Esophagus muscularis mucosa (tissue), 4 donors: ENCODE measurements at regions not wholly inside any gene's neighbourhood (a gene's known extent, or its start where the extent isn't known, plus 50 kb on each side); places are given as distances from the start of the nearest gene placed in this dataset.

Source experiments
- EP300 ChIP-seq: sonication (generic); formaldehyde crosslinking; IDR thresholded peaks from one replicate; pipeline ENCODE4 v1.6.1; 2017; ENCODE audit warnings: antibody characterized with exemption
- POLR2A ChIP-seq: fragments of 450-650 bp; IDR thresholded peaks from one replicate; pipeline ENCODE4 v1.6.1; 2017; ENCODE audit warnings: antibody characterized with exemption, moderate library complexity, mild to moderate bottlenecking, low read depth
- POLR2AphosphoS5 ChIP-seq, 2 donors: sonication (generic); formaldehyde crosslinking; IDR thresholded peaks; one replicate each; pipeline ENCODE4 v1.6.1; 2017; ENCODE audit warnings: antibody characterized with exemption in 2 of 2
- TF ChIP-seq, protein P1 (sequence below), 3 experiments: fragments of 200-600 bp in 2 of 3; fragments of 450-650 bp in 1 of 3; sonication (generic) in 2 of 3; IDR thresholded peaks; one replicate each; pipeline ENCODE4 v1.5.1; 2017 to 2019; ENCODE audit warnings: antibody characterized with exemption in 3 of 3, mild to moderate bottlenecking in 2 of 3, moderate library complexity in 1 of 3

DNA sequence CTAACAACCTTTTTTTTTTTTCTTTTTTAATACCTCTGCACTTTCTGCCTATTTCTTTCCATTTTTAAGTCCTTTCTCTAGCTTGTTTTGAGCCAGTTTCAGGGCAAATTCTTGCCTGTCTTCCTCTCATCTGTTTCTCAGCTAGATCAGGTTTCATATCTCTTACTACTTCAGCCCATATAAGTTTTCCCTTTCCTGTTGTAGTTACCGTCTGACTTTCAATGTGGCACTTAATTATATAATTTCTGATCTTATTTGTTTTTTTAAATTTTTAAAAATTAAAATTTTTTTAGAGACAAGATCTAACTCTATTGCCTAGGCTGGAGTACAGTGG, 104.7 kb upstream of the ELL2 start:
- TF ChIP-seq POLR2AphosphoS5 (IDR thresholded peaks at IDR 0.05) (no peak), POLR2A (no peak), EP300 (no peak)
- TF ChIP-seq, protein P1, sequence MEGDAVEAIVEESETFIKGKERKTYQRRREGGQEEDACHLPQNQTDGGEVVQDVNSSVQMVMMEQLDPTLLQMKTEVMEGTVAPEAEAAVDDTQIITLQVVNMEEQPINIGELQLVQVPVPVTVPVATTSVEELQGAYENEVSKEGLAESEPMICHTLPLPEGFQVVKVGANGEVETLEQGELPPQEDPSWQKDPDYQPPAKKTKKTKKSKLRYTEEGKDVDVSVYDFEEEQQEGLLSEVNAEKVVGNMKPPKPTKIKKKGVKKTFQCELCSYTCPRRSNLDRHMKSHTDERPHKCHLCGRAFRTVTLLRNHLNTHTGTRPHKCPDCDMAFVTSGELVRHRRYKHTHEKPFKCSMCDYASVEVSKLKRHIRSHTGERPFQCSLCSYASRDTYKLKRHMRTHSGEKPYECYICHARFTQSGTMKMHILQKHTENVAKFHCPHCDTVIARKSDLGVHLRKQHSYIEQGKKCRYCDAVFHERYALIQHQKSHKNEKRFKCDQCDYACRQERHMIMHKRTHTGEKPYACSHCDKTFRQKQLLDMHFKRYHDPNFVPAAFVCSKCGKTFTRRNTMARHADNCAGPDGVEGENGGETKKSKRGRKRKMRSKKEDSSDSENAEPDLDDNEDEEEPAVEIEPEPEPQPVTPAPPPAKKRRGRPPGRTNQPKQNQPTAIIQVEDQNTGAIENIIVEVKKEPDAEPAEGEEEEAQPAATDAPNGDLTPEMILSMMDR (IDR thresholded peaks at IDR 0.05): no peak
